ENCODE measurements at regions not wholly inside any gene's neighbourhood (a gene's known extent, or its start where the extent isn't known, plus 50 kb on each side); places are given as distances from the start of the nearest gene placed in this dataset.

DNA sequence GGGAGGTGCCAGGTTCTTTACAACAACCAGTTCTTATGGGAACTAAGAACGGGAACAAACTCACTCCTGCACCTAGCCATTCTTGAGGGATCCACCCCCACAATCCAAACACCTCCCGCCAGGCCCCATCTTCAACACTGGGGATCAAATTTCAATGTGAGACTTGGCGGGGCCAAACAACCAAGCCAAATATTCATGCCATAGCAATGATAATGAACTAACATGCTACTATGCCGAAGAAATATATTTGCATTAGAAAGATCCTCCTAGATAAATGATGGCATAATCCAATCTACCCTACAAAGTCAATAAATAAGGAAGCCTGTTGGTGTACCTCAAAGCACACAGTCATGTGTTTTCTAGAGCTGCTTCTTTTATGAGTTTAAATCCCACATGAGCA lies 57.6 kb downstream of the CCDC71L start:
- H3K9ac ChIP-seq (ENCODE audit: insufficient read depth, low read depth, low read length): no peak overlapping the region
- FAIRE-seq (no peak), ATAC-seq (no peak), DNase-seq (ENCODE audit: low spot score) (no peak)
- no peaks in the 10 kb centered on the region for H3K9me3 ChIP-seq (ENCODE audit: low read length)
- H3K27ac ChIP-seq (ENCODE audit: extremely low read length, insufficient read depth, low read length): no peak overlapping the region
- no peaks in the 10 kb centered on the region; a peak in 1 of 5 replicates for H3K27me3 ChIP-seq (ENCODE audit: control insufficient read depth in 1 of 2, insufficient read depth in 2 of 2, low read length in 2 of 2)
- intact Hi-C loops (cut with micrococcal nuclease; ENCODE audit: unreplicated experiment): no loop called here
- H4K20me1 ChIP-seq (ENCODE audit: insufficient read depth, low read length): no peaks in the 10 kb centered on the region
- no peak overlapping the region for H2AFZ ChIP-seq (ENCODE audit: low read length)
- TF ChIP-seq ZNF317 (CRISPR knock-in tag; IDR thresholded peaks at IDR 0.05): no peak
- no peak for TF ChIP-seq RFX3 (CRISPR knock-in tag; IDR thresholded peaks at IDR 0.05)
- no peak for TF ChIP-seq NFKBIZ (CRISPR knock-in tag; IDR thresholded peaks at IDR 0.05)
- TF ChIP-seq KDM1A (CRISPR knock-in tag; IDR thresholded peaks at IDR 0.05): no peak
- no peak for TF ChIP-seq ZNF333 (CRISPR knock-in tag; IDR thresholded peaks at IDR 0.05; ENCODE audit: borderline replicate concordance)
- no peak for TF ChIP-seq TOPORS (CRISPR knock-in tag; IDR thresholded peaks at IDR 0.05)
- TF ChIP-seq SIX4 (CRISPR knock-in tag; IDR thresholded peaks at IDR 0.05): no peak
- no peak for TF ChIP-seq FOSL2 (CRISPR knock-in tag; IDR thresholded peaks at IDR 0.05)
- no peak for TF ChIP-seq RFXANK (CRISPR knock-in tag; IDR thresholded peaks at IDR 0.05)
- no peak for TF ChIP-seq RELA (CRISPR knock-in tag; IDR thresholded peaks at IDR 0.05)
- no peak for TF ChIP-seq EED (CRISPR knock-in tag; IDR thresholded peaks at IDR 0.05)
- TF ChIP-seq MAFK (conservative IDR thresholded peaks at IDR 0.05 in 1 of 2, IDR thresholded peaks at IDR 0.05 in 1 of 2; ENCODE audit: low read length in 2 of 2): no peak
- no peak for TF ChIP-seq TCF7 (IDR thresholded peaks at IDR 0.05; ENCODE audit: low read depth)
- TF ChIP-seq ZMYM3 (CRISPR knock-in tag; IDR thresholded peaks at IDR 0.05): no peak
- TF ChIP-seq POLR2AphosphoS2 (IDR thresholded peaks at IDR 0.05; ENCODE audit: low read depth, low read length): no peak
- TF ChIP-seq, protein P1, sequence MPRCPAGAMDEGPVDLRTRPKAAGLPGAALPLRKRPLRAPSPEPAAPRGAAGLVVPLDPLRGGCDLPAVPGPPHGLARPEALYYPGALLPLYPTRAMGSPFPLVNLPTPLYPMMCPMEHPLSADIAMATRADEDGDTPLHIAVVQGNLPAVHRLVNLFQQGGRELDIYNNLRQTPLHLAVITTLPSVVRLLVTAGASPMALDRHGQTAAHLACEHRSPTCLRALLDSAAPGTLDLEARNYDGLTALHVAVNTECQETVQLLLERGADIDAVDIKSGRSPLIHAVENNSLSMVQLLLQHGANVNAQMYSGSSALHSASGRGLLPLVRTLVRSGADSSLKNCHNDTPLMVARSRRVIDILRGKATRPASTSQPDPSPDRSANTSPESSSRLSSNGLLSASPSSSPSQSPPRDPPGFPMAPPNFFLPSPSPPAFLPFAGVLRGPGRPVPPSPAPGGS (CRISPR knock-in tag; IDR thresholded peaks at IDR 0.05): no peak
- TF ChIP-seq MLLT10 (CRISPR knock-in tag; IDR thresholded peaks at IDR 0.05): no peak
- TF ChIP-seq BRF2 (CRISPR knock-in tag; IDR thresholded peaks at IDR 0.05): no peak
- TF ChIP-seq SMAD3 (CRISPR knock-in tag; IDR thresholded peaks at IDR 0.05): no peak
- TF ChIP-seq ZNF3 (CRISPR knock-in tag; IDR thresholded peaks at IDR 0.05): no peak
- BruUV-seq (replicated peaks): no TSS peak
- in situ Hi-C loops (cut with HindIII; ENCODE audit: extremely low pct_ligation_motif_present, low pct_unique_long_range_greater_than_20kb): no loop called here
- 0% methylated on average over 4 of the region's 4 CpGs for WGBS (ENCODE audit: low lambda C conversion rate)
- no peaks in the 10 kb centered on the region for H3K79me2 ChIP-seq (ENCODE audit: insufficient read depth, low read length)
- ChIA-PET POLR2A (no interaction called here), CTCF (ENCODE audit: low intra/inter-chr PET ratio, low total read pairs) (no interaction called here)
- H3K4me3 ChIP-seq (replicated peaks in 1 of 3; ENCODE audit: insufficient read depth in 1 of 3, low read depth in 2 of 3, low read length in 3 of 3): no peak overlapping the region
- H3K36me3 ChIP-seq (replicated peaks in 1 of 2; ENCODE audit: control insufficient read depth in 1 of 2, insufficient read depth in 2 of 2, low read length in 2 of 2): no peaks in the 10 kb centered on the region
- H3K4me2 ChIP-seq (ENCODE audit: low read depth, low read length): no peak overlapping the region
- H3K4me1 ChIP-seq (ENCODE audit: insufficient read depth, low read length): no peaks in the 10 kb centered on the region

All from HepG2 (cell line).